BJ (cell line): ENCODE measurements at regions not wholly inside any gene's neighbourhood (a gene's known extent, or its start where the extent isn't known, plus 50 kb on each side); places are given as distances from the start of the nearest gene placed in this dataset.

Experiments
- CTCF ChIA-PET: fragments of 350-600 bp; formaldehyde crosslinking; extraction: SDS; loops from one replicate; lab custom pipeline; 2021; ENCODE audit warnings: antibody characterized with exemption, inconsistent platforms; lab: Yijun Ruan, JAX
- POLR2A ChIA-PET: fragments of 300-600 bp; sonication (Branson Sonifier 250); formaldehyde crosslinking; extraction: SDS; loops from one replicate; lab custom pipeline; 2021; ENCODE audit warnings: antibody characterized with exemption; lab: Charles Lee
- DNase-seq: peaks from one replicate; pipeline ENCODE4 v3.0.0-alpha.2; 2011; ENCODE audit warnings: low read depth
- H3K27me3 ChIP-seq: 2 replicates; pipeline ENCODE4 v1.6.0; 2011; ENCODE audit warnings: low read length; ENCODE audit not compliant: control insufficient read depth, insufficient read depth
- H3K36me3 ChIP-seq: 2 replicates; pipeline ENCODE4 v1.5.1; 2011; ENCODE audit warnings: low read length; ENCODE audit not compliant: control insufficient read depth, insufficient read depth
- H3K4me3 ChIP-seq: 2 replicates; pipeline ENCODE4 v1.5.1; 2011; ENCODE audit warnings: low read depth, mild to moderate bottlenecking, control low read depth, low read length
- TF ChIP-seq, protein P1 (sequence below): IDR thresholded peaks from 2 replicates; pipeline ENCODE4 v1.5.1; 2011; ENCODE audit warnings: low read depth, mild to moderate bottlenecking, control low read depth, inconsistent platforms, low read length, moderate library complexity; ENCODE audit not compliant: insufficient read depth

DNA sequence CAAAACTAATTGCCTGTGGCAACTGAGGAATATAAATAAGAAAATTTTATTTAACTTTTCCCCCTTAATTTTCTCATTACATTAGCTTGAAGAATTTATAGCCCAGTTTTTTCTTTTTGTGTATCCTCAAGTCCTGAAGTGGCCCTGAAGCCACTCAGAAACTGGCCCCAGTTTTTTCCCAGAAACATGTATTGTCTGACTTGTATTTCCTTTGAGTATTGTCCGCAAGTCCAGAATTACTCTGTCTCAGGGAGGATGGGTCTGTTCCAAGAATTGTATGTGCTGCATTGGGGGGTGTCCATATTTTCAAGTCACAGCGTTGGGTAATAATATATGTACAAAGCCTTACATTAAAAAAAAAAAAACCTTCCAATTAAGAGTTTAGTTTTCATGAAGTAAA is 149.7 kb upstream of the IL12A start:
- DNase-seq: no peak
- Histone ChIP-seq H3K36me3 (no peaks in the 10 kb centered on the region), H3K4me3 (no peak overlapping the region), H3K27me3 (no peaks in the 10 kb centered on the region)
- POLR2A ChIA-PET: no interaction called here
- CTCF ChIA-PET: interaction anchor here (0.6 to 1.2 kb wide), 4 partner anchors 10 to 330 kb away, joined by 3 to 4 read pairs (median 3); no protein-coding TSS in a partner anchor
- TF ChIP-seq, protein P1, sequence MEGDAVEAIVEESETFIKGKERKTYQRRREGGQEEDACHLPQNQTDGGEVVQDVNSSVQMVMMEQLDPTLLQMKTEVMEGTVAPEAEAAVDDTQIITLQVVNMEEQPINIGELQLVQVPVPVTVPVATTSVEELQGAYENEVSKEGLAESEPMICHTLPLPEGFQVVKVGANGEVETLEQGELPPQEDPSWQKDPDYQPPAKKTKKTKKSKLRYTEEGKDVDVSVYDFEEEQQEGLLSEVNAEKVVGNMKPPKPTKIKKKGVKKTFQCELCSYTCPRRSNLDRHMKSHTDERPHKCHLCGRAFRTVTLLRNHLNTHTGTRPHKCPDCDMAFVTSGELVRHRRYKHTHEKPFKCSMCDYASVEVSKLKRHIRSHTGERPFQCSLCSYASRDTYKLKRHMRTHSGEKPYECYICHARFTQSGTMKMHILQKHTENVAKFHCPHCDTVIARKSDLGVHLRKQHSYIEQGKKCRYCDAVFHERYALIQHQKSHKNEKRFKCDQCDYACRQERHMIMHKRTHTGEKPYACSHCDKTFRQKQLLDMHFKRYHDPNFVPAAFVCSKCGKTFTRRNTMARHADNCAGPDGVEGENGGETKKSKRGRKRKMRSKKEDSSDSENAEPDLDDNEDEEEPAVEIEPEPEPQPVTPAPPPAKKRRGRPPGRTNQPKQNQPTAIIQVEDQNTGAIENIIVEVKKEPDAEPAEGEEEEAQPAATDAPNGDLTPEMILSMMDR: no peak

DNA sequence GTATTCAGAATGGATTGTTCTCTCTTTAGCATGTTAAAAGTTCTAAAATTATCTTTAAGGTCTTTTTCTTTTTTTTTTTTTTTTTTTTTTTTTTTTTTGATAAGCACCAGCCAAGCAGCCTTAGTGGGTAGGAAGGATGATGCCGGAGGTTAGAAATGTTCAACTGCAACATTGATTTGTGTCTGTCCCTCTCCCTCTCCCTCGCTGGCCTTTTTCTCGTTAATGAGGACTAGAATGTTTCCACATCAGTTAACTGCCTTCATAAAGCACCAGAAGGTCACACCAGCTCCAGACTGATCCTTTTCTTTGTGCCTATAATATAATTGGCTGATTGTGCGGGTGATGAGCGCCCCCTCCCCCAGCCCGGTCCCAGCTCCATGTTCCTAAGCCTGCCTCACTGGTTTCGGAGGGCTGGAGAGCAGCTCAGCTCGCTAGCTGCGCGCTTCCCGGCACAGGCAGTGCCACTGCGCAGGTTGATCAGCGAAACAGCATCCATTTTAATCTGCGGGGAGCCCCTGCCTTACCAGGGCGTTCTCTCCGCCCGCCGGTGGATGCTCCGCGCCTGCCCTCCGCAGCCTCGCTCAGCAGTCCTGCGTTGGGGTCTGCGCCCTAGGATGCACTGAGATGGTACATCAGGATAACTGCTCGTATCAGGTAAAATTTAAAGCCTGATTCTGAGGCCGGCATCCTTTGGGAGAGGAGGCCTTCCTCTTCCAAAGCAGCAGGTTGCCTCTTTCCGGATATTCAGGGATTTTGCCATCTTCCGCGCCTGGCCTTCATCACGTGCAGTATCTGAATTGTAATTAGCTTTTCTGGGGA is 148.9 kb upstream of the IL12A start, which contains the start of gene SCHIP1:
Gene SCHIP1, plus strand, starts transcription at position 301 of the 819 bp plus-strand sequence.
- POLR2A ChIA-PET: no interaction called here
- no peak for DNase-seq
- CTCF ChIA-PET: interaction anchor here (0.6 to 2.1 kb wide), 3 partner anchors 11 to 329 kb away, joined by 3 to 6 read pairs (median 3); no protein-coding TSS in a partner anchor
- TF ChIP-seq, protein P1: no peak
- Histone ChIP-seq H3K36me3 (no peaks in the 10 kb centered on the region), H3K4me3 (no peak within 1 kb of the TSS), H3K27me3 (no peaks in the 10 kb centered on the region)

DNA sequence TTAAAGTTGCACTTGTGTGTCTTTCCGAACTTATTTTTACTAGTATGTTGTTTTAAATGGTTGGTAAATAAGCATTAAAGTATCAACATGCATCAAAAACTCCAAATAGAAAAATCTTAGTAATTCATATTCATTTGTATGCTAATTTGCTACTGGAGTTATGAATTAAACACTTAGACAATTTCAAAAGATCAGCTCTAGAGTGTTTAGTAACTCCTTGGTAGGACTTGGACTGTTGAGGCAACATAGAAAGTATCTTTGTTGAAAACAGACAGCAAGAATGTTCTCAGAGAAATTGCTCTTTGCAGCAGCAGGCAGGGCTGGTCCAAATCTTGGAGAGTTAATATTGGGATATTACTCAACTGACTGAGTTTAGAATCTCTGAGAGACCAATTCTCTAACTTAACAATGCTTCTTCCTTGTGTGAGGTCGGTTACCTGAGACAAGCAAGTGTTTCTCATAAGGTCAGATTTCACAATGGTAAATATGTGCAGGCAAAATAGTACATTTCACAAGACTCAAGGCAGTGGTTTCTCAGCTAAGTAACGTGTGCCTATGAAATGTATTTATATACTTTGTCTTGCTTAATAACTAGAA is 147.8 kb upstream of the IL12A start:
- Histone ChIP-seq H3K36me3 (no peaks in the 10 kb centered on the region), H3K4me3 (no peak overlapping the region), H3K27me3 (no peaks in the 10 kb centered on the region)
- ChIA-PET POLR2A (no interaction called here), CTCF (interaction anchor here (2.1 to 2.5 kb wide), 2 partner anchors 13 kb away, joined by 6 to 8 read pairs; no protein-coding TSS in a partner anchor)
- TF ChIP-seq, protein P1: no peak
- no peak for DNase-seq

DNA sequence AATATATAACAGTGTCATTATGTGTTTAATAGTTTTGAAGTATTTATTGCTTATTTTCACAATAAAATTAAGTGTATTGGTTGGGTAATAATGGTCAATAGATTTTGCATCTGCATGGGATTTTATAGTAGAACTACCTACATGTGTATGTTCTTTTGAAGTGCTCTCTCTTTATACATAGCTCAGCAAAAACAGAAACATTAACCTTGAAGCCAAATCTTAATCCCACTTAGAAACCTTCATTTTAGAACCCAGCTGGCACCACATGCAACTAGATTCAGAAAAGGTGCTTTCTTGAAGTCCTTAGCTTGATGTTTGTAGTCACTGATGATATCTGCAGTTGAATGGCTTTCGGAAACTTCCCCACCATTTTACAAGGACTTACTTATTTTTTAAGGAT is 146.9 kb upstream of the IL12A start:
- TF ChIP-seq, protein P1: no peak
- ChIA-PET POLR2A (no interaction called here), CTCF (interaction anchor here (1.1 to 2.5 kb wide), 2 partner anchors 12 to 13 kb away, joined by 6 to 8 read pairs; no protein-coding TSS in a partner anchor)
- H3K36me3 ChIP-seq: no peaks in the 10 kb centered on the region
- H3K27me3 ChIP-seq: no peaks in the 10 kb centered on the region
- H3K4me3 ChIP-seq: no peak overlapping the region
- no peak for DNase-seq
